Stomach smooth muscle (tissue), 2 donors: ENCODE measurements at regions not wholly inside any gene's neighbourhood (a gene's known extent, or its start where the extent isn't known, plus 50 kb on each side); places are given as distances from the start of the nearest gene placed in this dataset.
"Not testable (repeated sequence)": the region's sequence is repeated elsewhere in the genome, so short reads cannot be mapped to it uniquely, and the experiment has no call there.

Source experiments
- H3K27ac ChIP-seq: one replicate; pipeline ENCODE4 v1.7.0; 2013; ENCODE audit warnings: mild to moderate bottlenecking, low read length, inconsistent platforms
- H3K27me3 ChIP-seq, 2 donors: one replicate each; pipeline ENCODE4 v1.7.0; 2013; ENCODE audit warnings: low read length in 2 of 2; ENCODE audit not compliant: insufficient read depth in 2 of 2, control insufficient read depth in 1 of 2
- H3K36me3 ChIP-seq, 2 donors: one replicate each; pipeline ENCODE4 v1.7.0; 2013; ENCODE audit warnings: low read length in 2 of 2; ENCODE audit not compliant: control insufficient read depth in 2 of 2, insufficient read depth in 2 of 2
- H3K4me1 ChIP-seq: one replicate; pipeline ENCODE4 v1.7.0; 2013; ENCODE audit warnings: low read length; ENCODE audit not compliant: control insufficient read depth, insufficient read depth
- H3K4me3 ChIP-seq, 2 donors: one replicate each; pipeline ENCODE4 v1.7.0; 2013; ENCODE audit warnings: low read length in 2 of 2
- H3K9ac ChIP-seq, 2 donors: one replicate each; pipeline ENCODE4 v1.7.0; 2013; ENCODE audit warnings: low read length in 2 of 2, mild to moderate bottlenecking in 1 of 2
- H3K9me3 ChIP-seq, 2 donors: one replicate each; pipeline ENCODE4 v1.7.0; 2013; ENCODE audit warnings: low read length in 2 of 2; ENCODE audit not compliant: control insufficient read depth in 2 of 2
- donor health status: healthy.
- donor health status: Pancreatic carcinoma.

GRCh38 chr14:106134886-106135285 is 608.5 kb downstream of the TMEM121 start:
- Histone ChIP-seq H3K9ac (no peak overlapping the region), H3K9me3 (no peaks in the 10 kb centered on the region), H3K36me3 (no peaks in the 10 kb centered on the region)

GRCh38 chr14:106141242-106142220 is 615.1 kb downstream of the TMEM121 start:
- Histone ChIP-seq H3K36me3 (no peaks in the 10 kb centered on the region), H3K27ac (no peak overlapping the region), H3K9me3 (no peaks in the 10 kb centered on the region), H3K27me3 (no peaks in the 10 kb centered on the region), H3K4me1 (no peaks in the 10 kb centered on the region), H3K4me3 (no peak overlapping the region), H3K9ac (no peak overlapping the region)

More at GRCh38 chr14:106134886-106135285, 608.5 kb downstream of the TMEM121 start:
- Histone ChIP-seq H3K4me3 (no peak overlapping the region), H3K27ac (no peak overlapping the region), H3K27me3 (no peaks in the 10 kb centered on the region), H3K4me1 (no peaks in the 10 kb centered on the region)

GRCh38 chr14:106145731-106146130 is 619.3 kb downstream of the TMEM121 start:
- not testable (repeated sequence) for H3K9ac ChIP-seq, H3K9me3 ChIP-seq, H3K4me1 ChIP-seq, H3K4me3 ChIP-seq, H3K36me3 ChIP-seq, H3K27me3 ChIP-seq, H3K27ac ChIP-seq

- not testable (repeated sequence) for H3K27me3 ChIP-seq, H3K9me3 ChIP-seq, H3K36me3 ChIP-seq, H3K9ac ChIP-seq, H3K4me1 ChIP-seq, H3K4me3 ChIP-seq, H3K27ac ChIP-seq
These were observed 627.1 kb downstream of the TMEM121 start for GRCh38 chr14:106153362-106153955.

- Histone ChIP-seq H3K4me1 (no peaks in the 10 kb centered on the region), H3K4me3 (no peak overlapping the region), H3K9me3 (no peaks in the 10 kb centered on the region), H3K27ac (no peak overlapping the region), H3K36me3 (no peaks in the 10 kb centered on the region), H3K27me3 (peaks cover 0 to 5% of the 10 kb centered on the region in 2 donors), H3K9ac (no peak overlapping the region)
These were observed 636.9 kb downstream of the TMEM121 start for GRCh38 chr14:106163316-106163715.

- H3K4me1 ChIP-seq, H3K27me3 ChIP-seq, H3K9ac ChIP-seq, H3K4me3 ChIP-seq, H3K36me3 ChIP-seq, H3K9me3 ChIP-seq, H3K27ac ChIP-seq: not testable (repeated sequence)
These were observed 637.4 kb downstream of the TMEM121 start for GRCh38 chr14:106163812-106164211.

- Histone ChIP-seq H3K27me3 (peaks cover 0 to 5% of the 10 kb centered on the region in 2 donors), H3K9me3 (no peaks in the 10 kb centered on the region), H3K36me3 (no peaks in the 10 kb centered on the region), H3K9ac (no peak overlapping the region), H3K4me1 (no peaks in the 10 kb centered on the region), H3K4me3 (no peak overlapping the region), H3K27ac (no peak overlapping the region)
These were observed 639.8 kb downstream of the TMEM121 start for GRCh38 chr14:106166232-106166631.

- no peak overlapping the region for H3K9ac ChIP-seq
These were observed 640.3 kb downstream of the TMEM121 start for GRCh38 chr14:106166650-106167204.

GRCh38 chr14:106170163-106170658 is 643.8 kb downstream of the TMEM121 start:
- H3K27ac ChIP-seq, H3K9ac ChIP-seq, H3K27me3 ChIP-seq, H3K9me3 ChIP-seq, H3K4me3 ChIP-seq, H3K4me1 ChIP-seq, H3K36me3 ChIP-seq: not testable (repeated sequence)

More at GRCh38 chr14:106166650-106167204, 640.3 kb downstream of the TMEM121 start:
- no peaks in the 10 kb centered on the region for H3K4me1 ChIP-seq
- H3K4me3 ChIP-seq: no peak overlapping the region
- H3K9me3 ChIP-seq: no peaks in the 10 kb centered on the region
- H3K36me3 ChIP-seq: no peaks in the 10 kb centered on the region
- no peak overlapping the region for H3K27ac ChIP-seq
- H3K27me3 ChIP-seq: peaks cover 0 to 5% of the 10 kb centered on the region in 2 donors

- Histone ChIP-seq H3K27ac (no peak overlapping the region), H3K4me1 (no peaks in the 10 kb centered on the region), H3K4me3 (no peak overlapping the region)
These were observed 647.8 kb downstream of the TMEM121 start for GRCh38 chr14:106174206-106174605.

More at GRCh38 chr14:106174206-106174605, 647.8 kb downstream of the TMEM121 start:
- peaks cover 2 to 5% of the 10 kb centered on the region in 2 donors for H3K27me3 ChIP-seq
- H3K36me3 ChIP-seq: no peaks in the 10 kb centered on the region
- no peaks in the 10 kb centered on the region for H3K9me3 ChIP-seq
- H3K9ac ChIP-seq: no peak overlapping the region
